ENCODE measurements at regions not wholly inside any gene's neighbourhood (a gene's known extent, or its start where the extent isn't known, plus 50 kb on each side); places are given as distances from the start of the nearest gene placed in this dataset.
"Not testable (repeated sequence)": the region's sequence is repeated elsewhere in the genome, so short reads cannot be mapped to it uniquely, and the experiment has no call there.

DNA sequence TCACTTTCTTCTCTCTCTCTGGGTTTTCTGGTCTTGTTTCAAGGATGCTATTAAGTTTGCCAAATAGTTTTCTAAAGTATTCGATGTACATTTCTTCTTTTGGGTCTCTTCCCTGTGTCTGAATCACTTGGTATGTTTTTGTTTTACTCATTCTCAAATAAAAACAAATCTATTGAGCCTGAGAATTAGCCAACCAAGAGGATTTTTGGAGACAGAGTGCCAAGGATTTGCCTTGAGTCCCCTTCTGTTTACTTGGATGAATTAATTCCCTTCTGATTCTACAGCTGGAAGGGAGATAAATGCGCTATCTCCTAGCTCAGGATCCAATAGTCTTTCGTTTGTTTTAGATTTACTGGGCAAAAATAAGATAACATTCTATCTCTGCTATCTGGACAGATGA is 255.5 kb downstream of the SYT10 start:
- H3K4me3 ChIP-seq (ENCODE audit: low read depth, low read length) = no peak overlapping the region
- DNase-seq (ENCODE audit: low read depth, low spot score) = no peak
- in situ Hi-C loops (cut with HindIII; ENCODE audit: low sequenced_read_pairs) = no loop called here
- TF ChIP-seq, protein P1, sequence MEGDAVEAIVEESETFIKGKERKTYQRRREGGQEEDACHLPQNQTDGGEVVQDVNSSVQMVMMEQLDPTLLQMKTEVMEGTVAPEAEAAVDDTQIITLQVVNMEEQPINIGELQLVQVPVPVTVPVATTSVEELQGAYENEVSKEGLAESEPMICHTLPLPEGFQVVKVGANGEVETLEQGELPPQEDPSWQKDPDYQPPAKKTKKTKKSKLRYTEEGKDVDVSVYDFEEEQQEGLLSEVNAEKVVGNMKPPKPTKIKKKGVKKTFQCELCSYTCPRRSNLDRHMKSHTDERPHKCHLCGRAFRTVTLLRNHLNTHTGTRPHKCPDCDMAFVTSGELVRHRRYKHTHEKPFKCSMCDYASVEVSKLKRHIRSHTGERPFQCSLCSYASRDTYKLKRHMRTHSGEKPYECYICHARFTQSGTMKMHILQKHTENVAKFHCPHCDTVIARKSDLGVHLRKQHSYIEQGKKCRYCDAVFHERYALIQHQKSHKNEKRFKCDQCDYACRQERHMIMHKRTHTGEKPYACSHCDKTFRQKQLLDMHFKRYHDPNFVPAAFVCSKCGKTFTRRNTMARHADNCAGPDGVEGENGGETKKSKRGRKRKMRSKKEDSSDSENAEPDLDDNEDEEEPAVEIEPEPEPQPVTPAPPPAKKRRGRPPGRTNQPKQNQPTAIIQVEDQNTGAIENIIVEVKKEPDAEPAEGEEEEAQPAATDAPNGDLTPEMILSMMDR (IDR thresholded peaks at IDR 0.05; ENCODE audit: low read depth, low read length) = no peak

DNA sequence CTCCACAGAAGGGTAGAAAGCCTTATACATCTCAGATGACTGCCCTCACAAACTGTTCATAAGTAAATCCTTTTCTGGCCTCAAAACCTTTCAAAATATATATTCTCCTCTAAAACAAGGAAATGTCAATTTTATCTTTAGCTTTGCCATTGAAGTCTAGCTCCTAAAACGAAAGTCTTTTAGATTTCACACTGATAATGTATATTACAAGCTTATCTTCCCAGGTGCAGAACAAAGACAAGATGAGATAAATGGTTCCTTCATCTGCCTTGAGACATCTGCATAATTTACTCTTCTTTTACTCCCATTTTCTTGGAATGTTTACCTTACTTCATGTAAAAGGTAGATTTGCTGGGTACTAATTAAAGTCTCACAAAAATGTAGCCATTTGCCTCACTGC is 257.1 kb downstream of the SYT10 start:
- TF ChIP-seq, protein P1 (IDR thresholded peaks at IDR 0.05; ENCODE audit: low read depth, low read length) = no peak
- no peak for DNase-seq (ENCODE audit: low read depth, low spot score)
- H3K4me3 ChIP-seq (ENCODE audit: low read depth, low read length) = no peak overlapping the region
- in situ Hi-C loops (cut with HindIII; ENCODE audit: low sequenced_read_pairs) = no loop called here

DNA sequence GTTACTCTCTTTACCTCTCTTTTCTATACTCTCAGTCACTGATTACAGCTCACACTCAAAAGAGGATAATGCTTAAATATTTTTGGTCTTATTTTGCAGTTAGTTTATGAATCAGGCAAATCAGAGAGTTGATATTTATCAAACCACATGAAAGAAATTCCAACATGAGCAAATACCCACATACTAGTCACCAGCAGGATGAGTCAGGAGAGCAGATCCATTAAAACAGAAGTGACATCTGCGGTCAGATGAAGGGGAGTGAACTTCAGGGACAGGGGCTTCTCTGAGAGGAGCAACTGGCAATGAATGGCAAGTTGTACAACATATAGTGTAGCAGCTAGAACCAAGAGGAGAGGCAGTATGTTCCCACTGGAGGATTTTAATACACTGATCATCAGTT is 258.7 kb downstream of the SYT10 start:
- H3K4me3 ChIP-seq (ENCODE audit: low read depth, low read length) = no peak overlapping the region
- in situ Hi-C loops (cut with HindIII; ENCODE audit: low sequenced_read_pairs) = no loop called here
- DNase-seq (ENCODE audit: low read depth, low spot score) = no peak
- TF ChIP-seq, protein P1 (IDR thresholded peaks at IDR 0.05; ENCODE audit: low read depth, low read length) = no peak

DNA sequence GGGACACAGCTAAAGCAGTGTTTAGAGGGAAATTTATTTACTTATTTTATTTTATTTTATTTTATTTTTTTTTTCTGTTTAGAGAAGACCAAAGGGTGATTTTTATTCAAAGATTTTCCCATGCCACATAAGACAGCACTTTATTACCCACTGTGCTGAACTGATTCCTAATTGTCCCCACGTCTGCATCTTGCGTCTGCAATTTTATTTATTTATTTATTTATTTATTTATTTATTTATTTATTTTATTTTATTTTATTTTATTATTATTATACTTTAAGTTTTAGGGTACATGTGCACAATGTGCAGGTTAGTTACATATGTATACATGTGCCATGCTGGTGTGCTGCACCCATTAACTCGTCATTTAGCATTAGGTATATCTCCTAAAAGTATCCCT is 269.7 kb upstream of the PKP2 start:
- in situ Hi-C loops (cut with HindIII; ENCODE audit: low sequenced_read_pairs); H3K4me3 ChIP-seq (ENCODE audit: low read depth, low read length); DNase-seq (ENCODE audit: low read depth, low spot score): not testable (repeated sequence)

DNA sequence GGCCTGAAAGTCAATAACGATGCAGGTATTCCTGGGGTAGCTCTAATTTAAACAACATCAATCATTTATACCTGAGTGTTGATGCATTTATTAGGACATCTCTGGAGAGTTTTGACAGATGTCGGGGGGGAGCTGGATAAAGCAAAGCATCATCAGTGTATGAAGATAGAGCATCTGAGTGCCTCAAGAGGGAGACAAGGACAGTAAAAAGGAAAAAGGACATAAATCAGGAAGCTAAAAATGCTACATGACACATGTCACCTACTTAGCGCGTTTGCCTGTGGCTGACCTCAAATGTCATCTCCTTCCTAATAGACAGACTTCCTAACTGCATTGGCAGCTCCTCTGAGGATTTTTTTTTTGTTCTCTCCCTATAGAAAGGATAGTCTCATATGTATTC is 259.5 kb upstream of the PKP2 start:
- DNase-seq (ENCODE audit: low read depth, low spot score) = no peak
- no peak overlapping the region for H3K4me3 ChIP-seq (ENCODE audit: low read depth, low read length)
- in situ Hi-C loops (cut with HindIII; ENCODE audit: low sequenced_read_pairs) = no loop called here
- TF ChIP-seq, protein P1 (IDR thresholded peaks at IDR 0.05; ENCODE audit: low read depth, low read length) = no peak

DNA sequence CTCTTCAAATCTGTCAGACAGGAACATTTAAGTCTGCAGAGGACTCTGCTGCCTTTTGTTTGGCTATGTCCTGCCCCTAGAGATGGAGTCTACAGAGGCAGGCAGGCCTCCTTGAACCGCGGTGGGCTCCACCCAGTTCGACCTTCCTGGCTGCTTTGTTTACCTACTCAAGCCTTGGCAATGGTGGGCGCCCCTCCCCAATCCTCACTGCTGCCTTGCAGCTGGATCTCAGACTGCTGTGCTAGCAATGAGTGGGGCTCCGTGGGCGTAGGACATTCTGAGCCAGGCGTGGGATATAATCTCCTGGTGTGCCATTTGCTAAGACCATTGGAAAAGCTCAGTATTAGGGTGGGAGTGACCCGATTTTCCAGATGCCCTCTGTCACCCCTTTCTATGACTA is 250.7 kb upstream of the PKP2 start:
- in situ Hi-C loops (cut with HindIII; ENCODE audit: low sequenced_read_pairs) = not testable (repeated sequence)

DNA sequence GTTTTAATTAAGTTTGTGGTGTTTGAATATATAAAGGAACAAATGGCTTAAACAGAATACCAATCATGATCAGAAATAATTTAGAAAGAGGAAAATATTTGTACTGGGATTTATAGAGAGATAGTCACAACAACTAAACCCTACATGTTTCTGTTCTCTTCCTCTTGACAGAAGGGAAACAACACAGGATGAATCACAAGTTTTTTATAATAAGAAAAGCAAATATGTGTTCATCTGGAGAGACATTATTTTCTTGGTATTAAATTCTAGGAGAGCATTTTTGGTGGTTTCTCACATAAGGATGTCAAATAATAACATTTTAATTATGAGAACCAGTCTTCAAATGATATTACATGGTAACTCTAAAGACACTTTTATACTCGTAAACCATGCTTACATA is 232.9 kb upstream of the PKP2 start:
- TF ChIP-seq, protein P1 (IDR thresholded peaks at IDR 0.05; ENCODE audit: low read depth, low read length) = no peak
- in situ Hi-C loops (cut with HindIII; ENCODE audit: low sequenced_read_pairs) = no loop called here
- H3K4me3 ChIP-seq (ENCODE audit: low read depth, low read length) = no peak overlapping the region
- no peak for DNase-seq (ENCODE audit: low read depth, low spot score)

More for the DNA sequence above, 250.7 kb upstream of the PKP2 start:
- not testable (repeated sequence) for H3K4me3 ChIP-seq (ENCODE audit: low read depth, low read length); DNase-seq (ENCODE audit: low read depth, low spot score)

DNA sequence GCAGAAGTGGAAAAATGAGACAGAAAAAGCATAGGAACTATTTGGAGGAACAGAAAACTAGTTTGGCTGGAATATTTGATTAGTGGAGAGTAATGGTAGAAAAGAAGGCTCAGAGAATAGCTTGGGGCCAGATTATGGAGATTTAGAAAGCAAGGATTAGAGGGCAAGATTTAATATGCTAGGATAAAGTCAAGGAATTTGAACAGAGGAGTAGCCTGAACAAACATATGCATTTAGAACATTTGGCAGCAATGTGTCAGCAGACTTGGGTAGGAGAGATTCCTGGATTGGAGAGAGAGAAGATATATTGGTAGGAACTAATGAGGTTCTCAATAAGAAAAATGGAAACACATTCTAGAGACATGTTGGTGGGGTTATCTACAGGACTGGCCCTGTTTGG is 229.2 kb upstream of the PKP2 start:
- H3K4me3 ChIP-seq (ENCODE audit: low read depth, low read length) = no peak overlapping the region
- TF ChIP-seq, protein P1 (IDR thresholded peaks at IDR 0.05; ENCODE audit: low read depth, low read length) = no peak
- DNase-seq (ENCODE audit: low read depth, low spot score) = no peak
- in situ Hi-C loops (cut with HindIII; ENCODE audit: low sequenced_read_pairs) = no loop called here
